Hematopoietic multipotent progenitor cell treated with erythropoietin and hydrocortisone succinate and interleukin-3 and kit ligand, for 17 days (in vitro differentiated cells): ENCODE measurements at regions not wholly inside any gene's neighbourhood (a gene's known extent, or its start where the extent isn't known, plus 50 kb on each side); places are given as distances from the start of the nearest gene placed in this dataset.

Source experiments
- DNase-seq: peaks from one replicate; pipeline ENCODE4 v3.0.0-alpha.2; 2015; ENCODE audit warnings: low spot score

GRCh38 chr11:93963072-93963471 is 58.1 kb upstream of the HEPHL1 start:
- DNase-seq: no peak

- no peak for DNase-seq
These were observed 53.9 kb upstream of the HEPHL1 start for GRCh38 chr11:93967258-93967657.

- no peak for DNase-seq
These were observed 53.2 kb upstream of the HEPHL1 start for GRCh38 chr11:93967944-93968343.

- DNase-seq: no peak
These were observed 50.9 kb upstream of the HEPHL1 start for GRCh38 chr11:93969925-93970922.
